ENCODE measurements at regions not wholly inside any gene's neighbourhood (a gene's known extent, or its start where the extent isn't known, plus 50 kb on each side); places are given as distances from the start of the nearest gene placed in this dataset.

DNA sequence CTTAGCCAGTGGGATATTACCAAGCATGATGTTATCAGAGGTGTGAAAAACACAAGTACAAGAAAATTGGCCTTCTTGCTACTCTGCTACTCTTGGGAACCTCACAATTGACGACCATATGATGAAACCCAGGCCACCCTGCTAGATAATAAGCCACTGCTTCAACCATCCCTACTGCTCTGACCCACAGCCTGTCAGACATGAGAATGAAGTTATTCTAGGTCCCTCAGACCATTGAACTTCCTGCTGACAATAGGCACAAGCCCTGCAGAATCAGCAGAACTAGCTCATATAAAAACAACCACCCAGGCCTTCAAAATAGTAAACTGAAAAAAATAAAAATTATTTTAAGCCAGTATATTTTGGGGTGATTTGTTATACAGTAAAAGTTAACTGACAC lies 559.9 kb downstream of the KCTD12 start:
- WGBS, 2 donors, result 16 to 24% methylated on average over 1 of the region's 1 CpG
- no peaks in the 10 kb centered on the region for H3K4me1 ChIP-seq
- no peak for TF ChIP-seq CTCF (IDR thresholded peaks at IDR 0.05)
- H3K9me3 ChIP-seq, result peaks cover 0 to 11% (median 0%) of the 10 kb centered on the region in 11 donors
- ATAC-seq, result no peak
- no peak overlapping the region for H3K4me3 ChIP-seq
- no peak overlapping the region for H3K27ac ChIP-seq
- no peaks in the 10 kb centered on the region for H3K27me3 ChIP-seq
- no peaks in the 10 kb centered on the region for H3K36me3 ChIP-seq
- intact Hi-C loops (cut with DNase I), result no loop called here
- DNase-seq, result no peak

DNA sequence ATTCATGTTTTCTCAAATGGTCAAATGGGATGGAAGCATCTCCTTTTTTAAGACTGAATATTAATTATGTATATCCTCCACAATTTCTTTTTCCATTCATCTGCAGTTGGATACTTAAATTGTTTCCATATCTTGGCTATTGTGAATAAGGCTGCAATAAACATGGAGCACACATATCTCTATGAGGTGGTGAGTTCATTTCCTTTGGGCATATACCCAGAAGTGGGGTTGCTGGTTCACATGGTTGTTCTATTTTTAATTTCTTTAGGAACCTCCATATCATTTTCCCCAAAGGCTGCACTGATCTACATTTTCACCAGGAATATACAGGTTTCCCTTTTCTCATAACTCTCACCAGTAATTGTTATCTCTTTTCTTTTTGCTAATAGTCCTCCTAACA lies 566.3 kb downstream of the KCTD12 start:
- no peaks in the 10 kb centered on the region for H3K27me3 ChIP-seq
- H3K27ac ChIP-seq, result no peak overlapping the region
- TF ChIP-seq CTCF (IDR thresholded peaks at IDR 0.05), result no peak
- H3K9me3 ChIP-seq, result peaks cover 0 to 13% (median 4%) of the 10 kb centered on the region in 11 donors
- DNase-seq (no peak), ATAC-seq (no peak)
- intact Hi-C loops (cut with DNase I), result no loop called here
- H3K4me3 ChIP-seq, result no peak overlapping the region
- no peaks in the 10 kb centered on the region for H3K36me3 ChIP-seq
- H3K4me1 ChIP-seq, result no peaks in the 10 kb centered on the region

DNA sequence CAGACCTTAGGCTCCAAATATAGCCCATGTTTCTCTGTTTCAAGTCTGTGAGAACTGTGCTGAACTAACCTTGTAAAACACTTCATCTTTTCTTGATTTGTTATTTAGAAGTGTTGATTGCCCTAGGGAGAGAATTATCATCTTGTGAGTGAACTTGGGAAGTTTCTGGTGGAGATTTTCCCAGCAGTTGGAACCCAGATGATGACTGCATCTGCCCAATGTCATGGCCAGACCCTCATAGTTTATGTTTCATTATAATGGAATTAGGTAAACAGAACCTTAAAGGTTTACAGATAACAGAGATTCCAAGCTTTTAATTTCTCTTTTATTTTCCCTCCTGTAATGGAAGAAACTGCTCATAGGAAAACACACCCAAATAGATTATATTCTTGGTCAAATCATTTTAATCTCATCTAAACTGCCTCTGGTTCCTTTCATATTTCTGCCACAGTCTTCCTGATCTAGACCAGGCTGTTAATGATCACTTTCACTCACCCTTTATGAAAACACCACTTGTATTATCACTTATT lies 569.1 kb downstream of the KCTD12 start:
- ATAC-seq, result no peak
- DNase-seq, result no peak
- H3K4me3 ChIP-seq, result no peak overlapping the region
- peaks cover 0 to 13% (median 4%) of the 10 kb centered on the region in 11 donors for H3K9me3 ChIP-seq
- H3K36me3 ChIP-seq, result no peaks in the 10 kb centered on the region
- no peaks in the 10 kb centered on the region for H3K4me1 ChIP-seq
- H3K27ac ChIP-seq, result no peak overlapping the region
- H3K27me3 ChIP-seq, result no peaks in the 10 kb centered on the region
- intact Hi-C loops (cut with DNase I), result no loop called here
- TF ChIP-seq CTCF (IDR thresholded peaks at IDR 0.05), result no peak

- H3K9me3 ChIP-seq, result no peaks in the 10 kb centered on the region
- H3K36me3 ChIP-seq, result no peaks in the 10 kb centered on the region
- DNase-seq (no peak), ATAC-seq (peak in 1 of 8 donors; percentile 47)
- H3K27me3 ChIP-seq, result no peaks in the 10 kb centered on the region
- TF ChIP-seq CTCF (IDR thresholded peaks at IDR 0.05), result no peak
- no peak overlapping the region for H3K27ac ChIP-seq
- H3K4me1 ChIP-seq, result no peaks in the 10 kb centered on the region
- intact Hi-C loops (cut with DNase I), result no loop called here
- 68 to 69% methylated on average over 6 of the region's 6 CpGs for WGBS, 2 donors
- no peak overlapping the region for H3K4me3 ChIP-seq
Measured at GRCh38 chr13:76314495-76314894, 571.7 kb downstream of the KCTD12 start.
